Endothelial cell (in vitro differentiated cells): ENCODE measurements at regions not wholly inside any gene's neighbourhood (a gene's known extent, or its start where the extent isn't known, plus 50 kb on each side); places are given as distances from the start of the nearest gene placed in this dataset.
A peak's percentile ranks its signal among the peaks of the same experiment; 100 is the strongest.

ENCODE experiments used
- DNase-seq: peaks from one replicate; pipeline ENCODE4 v3.0.0; 2021; ENCODE audit warnings: low spot score
- H3K27ac Mint-ChIP-seq: one replicate; pipeline ENCODE4 v1.8.0; 2021; ENCODE audit warnings: mixed read lengths, inconsistent platforms; ENCODE audit not compliant: unreplicated experiment
- H3K27me3 Mint-ChIP-seq: one replicate; pipeline ENCODE4 v1.8.0; 2021; ENCODE audit warnings: mild to moderate bottlenecking, moderate library complexity, mixed read lengths, inconsistent platforms; ENCODE audit not compliant: unreplicated experiment
- H3K36me3 Mint-ChIP-seq: one replicate; pipeline ENCODE4 v1.8.0; 2021; ENCODE audit warnings: mild to moderate bottlenecking, low read depth, mixed read lengths, inconsistent platforms; ENCODE audit not compliant: unreplicated experiment
- H3K4me1 Mint-ChIP-seq: one replicate; pipeline ENCODE4 v1.8.0; 2021; ENCODE audit warnings: mild to moderate bottlenecking, mixed read lengths, inconsistent platforms; ENCODE audit not compliant: unreplicated experiment
- H3K4me3 Mint-ChIP-seq: one replicate; pipeline ENCODE4 v1.8.0; 2021; ENCODE audit warnings: mild to moderate bottlenecking, mixed read lengths, inconsistent platforms; ENCODE audit not compliant: unreplicated experiment
- H3K9me3 Mint-ChIP-seq: one replicate; pipeline ENCODE4 v1.8.0; 2021; ENCODE audit warnings: mixed read lengths, inconsistent platforms; ENCODE audit not compliant: unreplicated experiment
- TF ChIP-seq, protein P1 (sequence below): fragments of 200-600 bp; sonication (generic); IDR thresholded peaks from one replicate; pipeline ENCODE4 v1.5.0; 2021; ENCODE audit warnings: antibody characterized with exemption; ENCODE audit not compliant: unreplicated experiment

DNA sequence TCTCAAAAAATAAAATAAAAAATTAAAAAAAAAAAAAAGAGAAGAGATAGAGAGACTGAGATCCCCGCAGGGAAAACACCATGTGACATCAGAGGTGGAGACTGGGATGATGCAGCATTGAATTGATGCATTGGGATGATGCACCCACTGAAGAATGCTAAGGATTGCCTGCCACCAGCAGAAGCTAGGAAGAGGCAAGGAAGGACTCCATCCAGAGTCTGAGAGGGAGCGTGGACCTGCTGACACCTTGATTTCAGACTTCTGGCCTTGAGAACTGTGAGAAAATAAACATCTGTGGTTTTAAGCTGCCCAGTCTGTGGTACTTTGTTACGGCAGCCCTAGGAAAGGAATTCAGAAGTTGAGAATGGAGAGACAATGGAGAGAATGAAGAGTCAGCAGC lies 89.8 kb upstream of the PRPS1L1 start:
- H3K4me1 Mint-ChIP-seq, result no peaks in the 10 kb centered on the region
- no peak overlapping the region for H3K4me3 Mint-ChIP-seq
- no peak for DNase-seq

DNA sequence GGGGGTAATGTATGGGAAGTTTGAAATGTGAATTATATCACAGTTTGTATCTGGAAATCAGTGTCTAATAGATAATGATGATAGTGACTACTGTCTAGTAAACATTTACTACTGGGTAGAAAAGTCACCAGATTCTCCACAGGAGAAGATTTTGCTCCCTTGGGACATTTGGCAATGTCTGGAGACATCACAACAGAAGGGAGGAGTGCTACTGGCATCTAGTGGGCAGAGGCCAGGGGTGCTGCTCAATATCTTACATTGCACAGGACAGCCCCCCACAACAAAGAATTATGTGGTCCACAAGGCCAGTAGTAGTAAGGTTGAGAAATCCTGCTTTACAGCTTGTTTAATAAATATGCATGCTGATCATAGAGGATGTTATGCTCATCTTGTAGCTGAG lies 92.3 kb upstream of the PRPS1L1 start:
- Mint-ChIP-seq H3K9me3 (no peaks in the 10 kb centered on the region), H3K36me3 (no peaks in the 10 kb centered on the region), H3K27ac (no peak overlapping the region), H3K4me1 (peaks cover 4% of the 10 kb centered on the region), H3K4me3 (no peak overlapping the region), H3K27me3 (no peaks in the 10 kb centered on the region)
- TF ChIP-seq, protein P1, sequence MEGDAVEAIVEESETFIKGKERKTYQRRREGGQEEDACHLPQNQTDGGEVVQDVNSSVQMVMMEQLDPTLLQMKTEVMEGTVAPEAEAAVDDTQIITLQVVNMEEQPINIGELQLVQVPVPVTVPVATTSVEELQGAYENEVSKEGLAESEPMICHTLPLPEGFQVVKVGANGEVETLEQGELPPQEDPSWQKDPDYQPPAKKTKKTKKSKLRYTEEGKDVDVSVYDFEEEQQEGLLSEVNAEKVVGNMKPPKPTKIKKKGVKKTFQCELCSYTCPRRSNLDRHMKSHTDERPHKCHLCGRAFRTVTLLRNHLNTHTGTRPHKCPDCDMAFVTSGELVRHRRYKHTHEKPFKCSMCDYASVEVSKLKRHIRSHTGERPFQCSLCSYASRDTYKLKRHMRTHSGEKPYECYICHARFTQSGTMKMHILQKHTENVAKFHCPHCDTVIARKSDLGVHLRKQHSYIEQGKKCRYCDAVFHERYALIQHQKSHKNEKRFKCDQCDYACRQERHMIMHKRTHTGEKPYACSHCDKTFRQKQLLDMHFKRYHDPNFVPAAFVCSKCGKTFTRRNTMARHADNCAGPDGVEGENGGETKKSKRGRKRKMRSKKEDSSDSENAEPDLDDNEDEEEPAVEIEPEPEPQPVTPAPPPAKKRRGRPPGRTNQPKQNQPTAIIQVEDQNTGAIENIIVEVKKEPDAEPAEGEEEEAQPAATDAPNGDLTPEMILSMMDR, result no peak
- peak; percentile 9 for DNase-seq

More for the DNA sequence above, 89.8 kb upstream of the PRPS1L1 start:
- no peaks in the 10 kb centered on the region for H3K27me3 Mint-ChIP-seq
- TF ChIP-seq, protein P1, result no peak
- no peak overlapping the region for H3K27ac Mint-ChIP-seq
- no peaks in the 10 kb centered on the region for H3K9me3 Mint-ChIP-seq
- H3K36me3 Mint-ChIP-seq, result no peaks in the 10 kb centered on the region

DNA sequence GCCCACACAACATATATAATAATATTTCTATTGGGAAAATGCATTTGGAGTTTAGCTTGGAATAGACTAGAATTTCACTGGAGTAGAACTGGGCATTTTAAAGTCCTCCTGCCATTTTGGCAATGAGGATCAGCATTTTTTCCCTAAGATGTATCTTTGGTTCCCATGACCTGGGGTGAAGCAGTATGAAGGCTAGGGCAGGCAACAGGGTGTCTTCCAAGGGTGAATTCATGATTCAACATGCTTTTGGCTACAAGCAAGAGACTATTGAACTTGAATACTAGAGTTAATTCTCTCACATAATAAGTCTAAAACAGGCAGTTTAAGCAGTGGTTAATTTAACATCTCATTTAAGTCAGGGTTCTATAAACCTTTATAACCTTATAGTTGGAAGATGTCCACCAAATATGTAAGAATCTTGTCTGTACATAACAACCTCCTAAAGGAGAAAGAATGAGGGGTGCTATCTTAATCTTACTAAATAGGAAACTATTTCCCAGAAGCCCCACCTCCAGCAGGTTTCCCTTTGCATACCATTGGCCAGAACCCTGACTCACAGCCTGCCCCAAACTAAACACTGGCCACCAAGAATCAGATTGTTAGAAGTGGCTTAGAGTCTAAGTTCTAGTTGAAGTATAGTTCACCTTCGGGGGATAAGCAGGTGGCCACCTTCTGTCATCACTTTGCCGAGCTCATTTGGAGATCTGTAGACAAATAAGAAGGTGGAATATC lies 96.0 kb upstream of the PRPS1L1 start:
- TF ChIP-seq, protein P1, result no peak
- no peaks in the 10 kb centered on the region for H3K9me3 Mint-ChIP-seq
- H3K36me3 Mint-ChIP-seq, result no peaks in the 10 kb centered on the region
- H3K27ac Mint-ChIP-seq, result no peak overlapping the region
- no peaks in the 10 kb centered on the region for H3K27me3 Mint-ChIP-seq
- no peak overlapping the region for H3K4me3 Mint-ChIP-seq
- peaks cover 13% of the 10 kb centered on the region for H3K4me1 Mint-ChIP-seq
- DNase-seq, result no peak

DNA sequence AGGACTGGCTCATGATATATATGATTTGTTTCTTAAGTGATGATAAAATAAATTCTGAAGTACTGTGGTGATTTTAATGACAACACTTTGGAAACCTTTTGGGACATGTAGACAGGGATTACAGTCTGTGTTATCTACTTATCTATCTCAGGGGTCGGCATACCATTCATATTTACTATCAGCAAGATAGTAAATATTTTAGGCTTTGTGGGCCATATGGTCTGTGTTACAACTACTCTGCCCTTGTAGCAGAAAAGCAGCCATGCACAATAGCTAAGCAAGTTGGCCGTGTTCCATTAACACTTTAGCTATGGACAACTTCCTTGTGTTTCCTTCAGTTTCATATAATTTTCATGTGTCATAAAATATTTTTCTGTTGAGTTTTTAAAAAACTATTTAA lies 97.8 kb upstream of the PRPS1L1 start:
- H3K9me3 Mint-ChIP-seq, result no peaks in the 10 kb centered on the region
- no peak overlapping the region for H3K4me3 Mint-ChIP-seq
- no peak overlapping the region for H3K27ac Mint-ChIP-seq
- no peak for DNase-seq
- no peaks in the 10 kb centered on the region for H3K27me3 Mint-ChIP-seq
- H3K36me3 Mint-ChIP-seq, result no peaks in the 10 kb centered on the region
- peaks cover 17% of the 10 kb centered on the region for H3K4me1 Mint-ChIP-seq
- TF ChIP-seq, protein P1, result no peak

DNA sequence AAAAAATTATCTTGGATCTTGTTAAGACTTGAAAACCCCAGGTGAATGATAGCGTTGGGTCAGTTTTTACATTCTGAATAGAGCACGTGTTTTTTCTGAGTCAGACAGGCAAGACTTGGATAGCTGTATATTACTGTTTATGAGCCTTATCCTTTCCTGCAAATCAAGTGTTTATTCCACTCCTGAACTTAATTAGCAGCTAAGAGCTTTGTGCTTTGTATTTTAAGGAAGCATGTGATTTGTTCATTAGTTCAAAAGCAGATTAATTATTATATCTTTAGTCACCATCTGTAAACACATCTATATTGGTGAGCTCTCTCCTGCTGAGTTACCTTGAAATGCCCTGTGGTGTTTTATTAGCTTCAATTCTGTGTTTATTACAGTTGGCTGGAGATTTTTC lies 98.6 kb upstream of the PRPS1L1 start:
- Mint-ChIP-seq H3K27me3 (no peaks in the 10 kb centered on the region), H3K36me3 (no peaks in the 10 kb centered on the region), H3K27ac (no peak overlapping the region), H3K4me3 (no peak overlapping the region), H3K9me3 (no peaks in the 10 kb centered on the region), H3K4me1 (peaks cover 17% of the 10 kb centered on the region)
- TF ChIP-seq, protein P1, result no peak
- no peak for DNase-seq
